Body of pancreas (tissue), 4 donors: ENCODE measurements at regions not wholly inside any gene's neighbourhood (a gene's known extent, or its start where the extent isn't known, plus 50 kb on each side); places are given as distances from the start of the nearest gene placed in this dataset.

Experiments
- POLR2A ChIP-seq, 3 donors: fragments of 450-650 bp; IDR thresholded peaks; one replicate each; pipeline ENCODE4 v1.6.1; 2016; ENCODE audit warnings: antibody characterized with exemption in 3 of 3, mild to moderate bottlenecking in 2 of 3
- TF ChIP-seq, protein P1 (sequence below), 7 experiments: fragments of 450-650 bp in 4 of 7; fragments of 200-600 bp in 3 of 7; sonication (generic) in 3 of 7; IDR thresholded peaks; one replicate each; pipeline ENCODE4 v1.5.1; 2016 to 2019; ENCODE audit warnings: antibody characterized with exemption in 7 of 7

- TF ChIP-seq, protein P1, sequence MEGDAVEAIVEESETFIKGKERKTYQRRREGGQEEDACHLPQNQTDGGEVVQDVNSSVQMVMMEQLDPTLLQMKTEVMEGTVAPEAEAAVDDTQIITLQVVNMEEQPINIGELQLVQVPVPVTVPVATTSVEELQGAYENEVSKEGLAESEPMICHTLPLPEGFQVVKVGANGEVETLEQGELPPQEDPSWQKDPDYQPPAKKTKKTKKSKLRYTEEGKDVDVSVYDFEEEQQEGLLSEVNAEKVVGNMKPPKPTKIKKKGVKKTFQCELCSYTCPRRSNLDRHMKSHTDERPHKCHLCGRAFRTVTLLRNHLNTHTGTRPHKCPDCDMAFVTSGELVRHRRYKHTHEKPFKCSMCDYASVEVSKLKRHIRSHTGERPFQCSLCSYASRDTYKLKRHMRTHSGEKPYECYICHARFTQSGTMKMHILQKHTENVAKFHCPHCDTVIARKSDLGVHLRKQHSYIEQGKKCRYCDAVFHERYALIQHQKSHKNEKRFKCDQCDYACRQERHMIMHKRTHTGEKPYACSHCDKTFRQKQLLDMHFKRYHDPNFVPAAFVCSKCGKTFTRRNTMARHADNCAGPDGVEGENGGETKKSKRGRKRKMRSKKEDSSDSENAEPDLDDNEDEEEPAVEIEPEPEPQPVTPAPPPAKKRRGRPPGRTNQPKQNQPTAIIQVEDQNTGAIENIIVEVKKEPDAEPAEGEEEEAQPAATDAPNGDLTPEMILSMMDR (IDR thresholded peaks at IDR 0.05), result no peak
- no peak for TF ChIP-seq POLR2A (IDR thresholded peaks at IDR 0.05)
Measured at GRCh38 chr6:139931747-139932146, 557.3 kb upstream of the CITED2 start.
